DMS153 treated with DMSO at 0.1 percent for 48 hours (cell line): ENCODE measurements at regions not wholly inside any gene's neighbourhood (a gene's known extent, or its start where the extent isn't known, plus 50 kb on each side); places are given as distances from the start of the nearest gene placed in this dataset.

Experiments
- DNase-seq: peaks from one replicate; lab custom pipeline; 2025; ENCODE audit not compliant: unreplicated experiment; lab: John Stamatoyannopoulos, UW

GRCh38 chr6:97572943-97573342 lies 289.9 kb upstream of the MMS22L start:
- DNase-seq = no peak

GRCh38 chr6:97586344-97586743 lies 303.3 kb upstream of the MMS22L start:
- DNase-seq = no peak

GRCh38 chr6:97591955-97592354 lies 308.9 kb upstream of the MMS22L start:
- DNase-seq = no peak

GRCh38 chr6:97594844-97595243 lies 311.8 kb upstream of the MMS22L start:
- DNase-seq = no peak

GRCh38 chr6:97621111-97621510 lies 338.1 kb upstream of the MMS22L start:
- no peak for DNase-seq

GRCh38 chr6:97626671-97627441 lies 343.8 kb upstream of the MMS22L start:
- DNase-seq = peak; percentile 72

- DNase-seq = no peak
These were observed 346.2 kb upstream of the MMS22L start for GRCh38 chr6:97629180-97629579.

- DNase-seq = no peak
These were observed 347.6 kb upstream of the MMS22L start for GRCh38 chr6:97630604-97631003.

GRCh38 chr6:97632341-97632740 lies 349.3 kb upstream of the MMS22L start:
- DNase-seq = no peak

GRCh38 chr6:97639702-97640101 lies 356.7 kb upstream of the MMS22L start:
- DNase-seq = no peak

GRCh38 chr6:97644353-97644752 lies 361.3 kb upstream of the MMS22L start:
- DNase-seq = no peak

GRCh38 chr6:97645757-97646156 lies 362.7 kb upstream of the MMS22L start:
- no peak for DNase-seq

GRCh38 chr6:97653076-97653475 lies 370.1 kb upstream of the MMS22L start:
- DNase-seq = no peak

GRCh38 chr6:97653517-97653916 lies 370.5 kb upstream of the MMS22L start:
- DNase-seq = no peak

GRCh38 chr6:97654674-97655073 lies 371.7 kb upstream of the MMS22L start:
- no peak for DNase-seq

- no peak for DNase-seq
These were observed 373.2 kb upstream of the MMS22L start for GRCh38 chr6:97656236-97656635.

GRCh38 chr6:97656706-97657350 lies 373.8 kb upstream of the MMS22L start:
- DNase-seq = no peak

GRCh38 chr6:97658090-97658489 lies 375.1 kb upstream of the MMS22L start:
- DNase-seq = no peak

GRCh38 chr6:97663252-97663651 lies 380.2 kb upstream of the MMS22L start:
- DNase-seq = no peak

GRCh38 chr6:97665446-97665845 lies 382.4 kb upstream of the MMS22L start:
- no peak for DNase-seq

GRCh38 chr6:97666889-97667288 lies 383.9 kb upstream of the MMS22L start:
- DNase-seq = no peak

- no peak for DNase-seq
These were observed 385.7 kb upstream of the MMS22L start for GRCh38 chr6:97668716-97669115.
